ENCODE measurements at regions not wholly inside any gene's neighbourhood (a gene's known extent, or its start where the extent isn't known, plus 50 kb on each side); places are given as distances from the start of the nearest gene placed in this dataset.

DNA sequence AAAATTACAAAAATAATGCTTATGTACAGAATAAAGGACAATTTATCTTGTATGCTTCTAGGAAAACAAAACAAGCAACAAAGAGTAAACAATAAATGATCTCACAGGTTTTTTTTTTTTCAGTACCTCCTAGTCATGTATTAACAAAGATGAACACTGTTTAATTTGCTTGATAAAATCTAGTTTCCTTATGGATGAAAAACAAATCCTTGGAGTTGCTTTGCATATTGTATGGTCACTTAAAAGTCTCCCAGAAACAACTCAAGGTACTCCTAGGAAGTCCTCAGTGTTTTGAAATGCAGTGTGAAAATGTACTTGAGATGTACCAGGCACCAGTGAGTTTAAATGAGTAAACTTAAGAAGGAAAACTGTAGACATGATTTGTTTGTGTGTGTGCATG is 686.0 kb upstream of the BRINP3 start:
- DNase-seq, result no peak

- no peak for DNase-seq
These were observed 696.6 kb upstream of the BRINP3 start for GRCh38 chr1:191174298-191174697.

DNA sequence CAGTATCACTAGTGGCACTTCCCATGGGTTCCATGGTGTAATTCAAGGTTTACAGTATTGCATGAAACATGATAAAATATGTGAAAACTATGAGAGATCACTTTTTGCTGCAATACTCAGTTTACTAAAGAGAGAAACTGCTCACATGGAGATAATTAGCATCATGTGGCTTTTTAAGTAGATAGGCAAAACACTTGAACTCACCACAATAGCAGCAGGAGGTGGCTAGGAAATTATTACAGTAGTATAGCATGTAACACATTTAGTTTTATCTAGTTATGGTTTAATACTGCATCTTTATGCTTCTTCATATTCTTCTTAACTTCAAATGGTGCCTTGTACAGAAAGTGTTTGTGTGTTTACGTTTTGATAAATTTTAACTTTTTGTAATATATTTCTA is 698.5 kb upstream of the BRINP3 start:
- no peak for DNase-seq

DNA sequence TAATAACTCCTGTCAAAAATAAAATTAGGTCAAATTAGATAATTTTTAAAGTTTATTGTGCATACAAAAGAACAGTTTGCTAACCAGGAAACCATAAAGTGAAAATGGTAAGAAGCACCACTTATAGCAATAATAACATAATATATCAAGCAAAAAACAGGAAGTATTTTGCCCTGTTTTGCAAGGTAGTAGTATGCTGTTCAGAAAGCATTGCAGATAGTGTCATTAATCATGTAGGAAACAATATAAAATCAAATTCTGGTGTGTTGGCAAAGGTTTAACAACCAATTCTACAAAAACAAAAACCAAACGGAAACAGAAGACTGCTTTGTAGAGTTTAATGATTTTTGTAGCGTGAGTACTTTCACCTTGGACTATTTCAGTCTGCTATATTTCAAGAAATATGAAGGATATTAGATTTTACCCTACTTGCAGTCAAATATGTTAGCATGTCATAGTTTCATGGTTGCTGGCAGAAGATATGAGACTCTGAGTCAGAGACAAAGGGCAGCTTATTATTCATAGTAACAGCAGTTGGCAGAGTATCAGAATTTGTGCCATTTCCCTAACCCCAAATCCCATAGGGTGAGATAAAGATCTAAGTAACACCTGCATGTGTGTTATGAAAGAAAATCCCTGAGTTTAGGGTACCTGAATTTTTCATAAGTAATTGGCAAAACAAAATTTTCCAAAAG is 729.0 kb upstream of the BRINP3 start:
- no peak for DNase-seq

DNA sequence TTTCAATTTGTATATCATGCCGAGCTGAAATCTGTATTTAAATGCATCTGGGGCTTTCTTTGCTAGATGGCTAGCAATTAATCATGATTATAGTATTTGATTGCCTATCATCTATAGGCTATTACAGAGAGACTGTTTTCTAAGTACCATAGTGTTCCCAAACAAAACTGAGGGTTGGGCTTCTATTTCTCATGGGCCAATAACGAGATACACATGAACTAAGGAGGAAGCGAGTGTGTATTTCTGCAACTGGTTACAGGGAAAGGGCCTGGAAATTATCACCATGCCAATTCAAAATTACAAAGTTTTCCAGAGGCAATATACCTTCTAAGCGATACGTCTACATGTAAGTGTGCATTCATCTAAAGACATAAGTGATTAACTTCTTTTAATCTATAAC is 744.5 kb upstream of the BRINP3 start:
- no peak for DNase-seq

DNA sequence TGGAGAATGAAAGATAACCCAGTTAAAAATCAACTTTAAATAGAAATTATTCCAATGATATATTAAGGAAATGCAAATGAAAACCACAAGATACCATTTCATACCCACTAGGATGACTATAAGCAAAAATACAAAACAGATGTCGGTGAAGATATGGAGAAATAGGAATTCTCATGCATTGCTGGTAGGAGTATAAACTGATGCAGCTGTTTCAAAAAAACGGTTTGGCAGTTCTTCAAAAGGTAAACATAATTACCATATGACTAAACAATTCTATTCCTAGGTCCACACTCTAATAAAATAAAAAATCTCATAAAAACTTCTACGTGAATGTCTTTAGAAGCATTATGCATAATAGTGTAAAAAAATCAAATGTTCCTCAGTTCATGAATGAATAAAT is 763.3 kb upstream of the BRINP3 start:
- no peak for DNase-seq

GRCh38 chr1:191255354-191256054 is 777.8 kb upstream of the BRINP3 start:
- no peak for DNase-seq

- no peak for DNase-seq
These were observed 779.3 kb upstream of the BRINP3 start for GRCh38 chr1:191256917-191257316.

GRCh38 chr1:191260056-191260455 is 782.4 kb upstream of the BRINP3 start:
- DNase-seq, result no peak

DNA sequence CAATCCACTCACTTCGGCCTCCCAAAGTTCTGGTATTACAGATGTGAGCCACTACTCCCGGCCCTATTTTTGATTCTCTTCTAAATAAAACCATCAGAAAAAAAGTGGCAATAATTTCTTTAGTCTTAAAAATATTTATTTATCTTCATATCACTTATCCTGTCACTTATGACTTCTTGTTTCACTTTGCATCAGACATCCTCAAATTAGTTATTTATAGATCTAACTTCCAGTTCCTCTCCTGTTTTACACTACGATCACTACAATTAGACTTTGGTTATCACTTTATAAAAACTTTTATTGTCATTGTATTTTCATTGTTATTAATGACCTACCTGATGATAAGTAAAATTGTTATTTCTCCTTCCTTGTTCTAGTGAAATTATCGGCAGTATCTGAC is 783.4 kb upstream of the BRINP3 start:
- no peak for DNase-seq

DNA sequence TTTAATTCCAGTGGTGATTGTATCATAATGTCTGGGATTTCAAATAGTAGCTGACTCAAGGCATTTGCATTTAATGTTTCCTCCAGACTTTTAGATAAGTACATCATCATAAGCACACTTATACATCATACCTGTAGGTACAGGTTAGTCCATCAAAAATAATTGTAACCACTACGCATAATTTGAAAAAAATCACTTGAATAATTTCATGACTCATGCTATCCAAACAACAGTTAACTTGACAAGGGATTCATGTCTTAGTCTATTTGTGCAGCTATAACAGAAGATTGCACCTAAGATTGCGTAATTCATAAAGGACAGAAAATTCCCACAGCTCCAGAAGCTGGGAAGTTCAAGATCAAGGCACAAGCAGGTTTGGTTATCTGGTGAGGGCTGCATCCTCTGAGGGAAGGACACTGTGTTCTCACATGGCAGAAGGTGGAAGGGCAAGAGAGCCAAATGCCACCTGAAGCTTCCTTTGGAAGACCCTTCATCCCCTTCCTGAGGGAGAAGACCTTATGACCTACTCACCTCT is 801.7 kb upstream of the BRINP3 start:
- DNase-seq, result no peak

GRCh38 chr1:191284175-191284574 is 806.5 kb upstream of the BRINP3 start:
- no peak for DNase-seq

GRCh38 chr1:191290441-191290840 is 812.8 kb upstream of the BRINP3 start:
- DNase-seq, result no peak

GRCh38 chr1:191305370-191305769 is 827.7 kb upstream of the BRINP3 start:
- DNase-seq, result no peak

GRCh38 chr1:191306916-191307315 is 829.3 kb upstream of the BRINP3 start:
- no peak for DNase-seq

DNA sequence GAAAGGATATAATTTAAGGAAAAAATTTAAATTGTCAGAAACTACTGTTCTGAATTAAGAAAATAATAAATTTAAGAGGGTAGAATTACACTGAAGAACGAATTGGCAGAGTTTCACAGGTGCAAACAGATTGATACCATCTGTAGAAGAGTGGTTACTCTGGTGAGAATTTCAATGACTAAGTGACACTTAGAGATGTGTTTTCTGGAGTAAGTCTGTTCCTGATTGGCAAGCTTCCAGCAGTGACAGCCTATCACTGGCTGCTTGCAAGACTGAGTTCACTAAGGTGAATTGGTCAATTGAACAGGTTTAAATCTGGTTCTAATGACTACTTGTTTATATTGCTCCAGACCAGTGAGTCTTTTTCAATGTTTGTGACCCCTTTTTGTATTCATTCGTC is 838.2 kb upstream of the RGS18 start:
- DNase-seq, result no peak

- DNase-seq, result no peak
These were observed 830.4 kb upstream of the RGS18 start for GRCh38 chr1:191327868-191328267.

DNA sequence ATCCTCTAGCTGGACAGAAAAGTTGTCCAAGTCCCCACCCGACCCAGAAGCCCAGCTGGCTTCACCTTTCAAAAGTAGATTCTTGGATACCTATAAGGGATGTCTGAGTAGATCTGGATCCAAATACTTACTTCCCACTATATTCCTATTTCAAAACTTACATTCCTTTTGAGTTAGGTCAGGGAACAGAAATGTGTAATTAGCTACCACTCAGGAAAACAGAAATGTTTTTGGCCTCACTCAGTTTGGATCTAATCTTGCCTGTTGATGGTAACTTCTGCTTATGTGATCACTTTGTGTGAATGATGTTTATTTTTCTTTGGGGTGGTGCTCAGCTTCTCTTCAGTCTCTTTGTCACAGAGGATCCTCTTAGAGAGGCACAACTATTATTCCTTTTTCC is 814.4 kb upstream of the RGS18 start:
- DNase-seq, result no peak

GRCh38 chr1:191346381-191346780 is 811.9 kb upstream of the RGS18 start:
- no peak for DNase-seq

DNA sequence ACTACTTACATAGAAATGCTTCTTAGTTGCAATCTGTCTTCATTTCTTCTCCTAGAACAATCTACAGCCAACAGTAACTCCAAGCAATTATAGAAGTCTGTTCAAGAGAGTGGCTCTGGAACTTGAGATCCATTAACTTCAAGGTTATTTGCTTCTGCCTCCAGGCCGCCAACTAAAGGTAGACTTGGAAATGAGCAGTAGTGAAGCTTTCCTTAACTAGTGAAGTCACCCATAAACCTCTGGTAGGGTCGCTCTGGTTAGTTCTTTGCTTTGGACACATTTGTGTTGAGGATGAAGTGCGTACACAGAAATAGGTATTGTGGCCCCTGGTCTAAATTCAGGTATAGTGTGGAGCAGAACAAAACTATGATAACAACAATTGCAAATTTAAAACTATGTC is 809.9 kb upstream of the RGS18 start:
- no peak for DNase-seq

- no peak for DNase-seq
These were observed 807.3 kb upstream of the RGS18 start for GRCh38 chr1:191350938-191351337.

- DNase-seq, result no peak
These were observed 799.5 kb upstream of the RGS18 start for GRCh38 chr1:191358724-191359123.

- no peak for DNase-seq
These were observed 791.6 kb upstream of the RGS18 start for GRCh38 chr1:191366686-191367085.

DNA sequence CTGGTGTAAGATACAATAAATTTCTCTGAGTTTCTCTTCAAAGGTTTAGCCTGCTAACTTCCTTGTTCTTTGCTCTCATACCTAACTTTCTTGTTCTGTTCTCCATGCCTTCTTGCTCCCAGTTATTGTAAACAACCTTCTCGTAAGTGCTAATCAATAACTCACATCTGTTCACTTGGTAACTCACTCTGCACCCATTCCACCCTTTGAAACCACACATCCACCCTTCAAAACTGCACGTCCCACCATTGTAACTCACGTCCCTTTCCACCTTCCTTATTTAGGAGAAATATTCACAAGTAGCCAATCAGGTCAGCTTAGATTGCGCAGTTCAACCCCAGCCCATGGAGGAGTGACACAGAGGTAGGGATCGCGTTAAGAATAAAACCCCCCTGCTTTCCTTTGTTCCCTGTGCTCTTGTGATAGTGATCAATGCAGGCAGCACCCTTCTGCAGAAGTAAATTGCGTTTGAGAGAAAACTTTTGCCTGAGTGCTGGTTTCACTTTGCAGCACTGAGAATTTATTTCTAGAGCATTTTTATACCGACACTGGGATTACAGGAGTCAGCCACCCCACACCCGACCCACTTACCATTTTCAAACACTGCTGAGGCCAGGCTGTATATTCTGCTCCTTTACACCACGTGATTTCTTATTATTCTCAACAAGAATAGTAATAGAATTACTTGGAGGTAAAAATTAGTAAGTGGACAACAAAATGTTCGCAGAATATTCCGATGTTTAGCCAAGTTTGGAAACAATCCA is 789.2 kb upstream of the RGS18 start:
- DNase-seq, result no peak

Data from NCI-H1694 treated with DMSO at 0.1 percent for 48 hours (cell line).